ENCODE measurements at regions not wholly inside any gene's neighbourhood (a gene's known extent, or its start where the extent isn't known, plus 50 kb on each side); places are given as distances from the start of the nearest gene placed in this dataset.

- no peak for DNase-seq
Measured at GRCh38 chr13:91100944-91101343, 246.5 kb upstream of the MIR17HG start.

GRCh38 chr13:91101381-91101780, 246.1 kb upstream of the MIR17HG start:
- DNase-seq, result no peak

DNA sequence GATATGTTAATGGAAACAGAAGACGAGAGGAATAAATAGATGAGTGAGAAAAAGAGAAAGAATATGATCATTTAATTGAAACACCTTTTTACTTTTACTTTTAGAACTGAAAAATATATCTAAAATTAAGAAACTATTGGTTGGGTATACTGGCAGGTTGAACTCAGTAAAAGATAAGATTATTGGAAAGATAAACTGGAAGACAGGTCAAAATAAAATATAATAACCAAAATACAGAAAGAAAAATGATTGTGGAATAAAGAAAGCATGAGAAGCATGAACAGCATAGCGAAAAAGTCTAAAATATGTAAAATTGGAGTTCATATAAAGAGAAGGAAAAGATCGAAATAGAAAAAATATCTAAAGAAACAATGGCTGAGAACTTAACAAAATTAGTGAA, 242.2 kb upstream of the MIR17HG start:
- no peak for DNase-seq

GRCh38 chr13:91106565-91106964, 240.9 kb upstream of the MIR17HG start:
- no peak for DNase-seq

DNA sequence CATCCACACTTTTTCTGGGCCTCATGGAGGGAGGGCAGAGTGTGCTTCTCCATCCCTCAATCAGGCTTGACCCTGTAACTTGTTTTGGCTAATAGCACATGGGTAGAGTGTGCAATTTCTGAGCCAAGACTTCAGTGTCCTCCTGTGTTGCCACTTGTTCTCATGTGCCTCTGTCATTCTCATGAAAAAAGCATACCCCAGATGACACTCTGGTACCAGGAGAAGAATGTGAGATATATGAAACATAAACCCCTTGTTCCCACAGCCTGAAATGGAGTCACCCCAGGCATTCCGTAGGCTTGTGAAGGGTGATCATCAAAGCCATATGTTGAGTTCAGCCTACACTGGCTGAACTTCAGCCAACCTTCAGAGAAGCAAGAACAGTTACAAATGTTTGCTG, 239.2 kb upstream of the MIR17HG start:
- no peak for DNase-seq

DNA sequence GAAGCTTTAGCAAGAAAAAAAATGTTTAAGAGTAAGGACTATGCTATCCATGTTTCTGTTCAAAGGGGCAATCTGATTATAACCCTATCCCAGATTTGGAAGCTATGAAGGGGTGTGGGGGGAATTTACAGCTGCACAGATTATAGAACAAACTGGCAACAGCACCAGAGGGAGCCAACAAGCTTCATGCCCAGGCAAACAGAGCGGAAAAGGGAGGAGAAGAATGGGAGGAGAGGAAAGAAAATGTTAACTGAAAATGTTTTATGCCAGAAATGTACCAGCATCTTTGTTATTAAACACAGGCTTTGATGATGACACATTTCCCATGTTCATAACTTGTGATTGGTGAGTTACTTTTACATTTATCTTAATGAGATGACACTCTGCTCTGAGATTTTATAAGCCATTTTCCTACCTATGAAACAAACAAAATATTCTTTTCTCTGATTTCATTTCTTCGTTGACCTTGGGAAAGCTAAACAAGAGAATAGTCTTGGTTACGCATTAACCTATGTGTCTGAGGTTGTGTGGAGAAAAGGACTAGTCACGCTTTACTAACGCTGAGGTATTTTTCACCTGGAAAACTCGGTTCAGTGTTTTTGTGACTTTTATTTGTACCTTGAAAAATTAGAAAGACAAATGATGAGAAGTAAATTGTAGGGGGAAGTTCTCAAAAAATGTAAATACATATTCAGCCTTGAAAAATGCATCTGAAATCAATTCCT, 235.8 kb upstream of the MIR17HG start:
- DNase-seq, result no peak

DNA sequence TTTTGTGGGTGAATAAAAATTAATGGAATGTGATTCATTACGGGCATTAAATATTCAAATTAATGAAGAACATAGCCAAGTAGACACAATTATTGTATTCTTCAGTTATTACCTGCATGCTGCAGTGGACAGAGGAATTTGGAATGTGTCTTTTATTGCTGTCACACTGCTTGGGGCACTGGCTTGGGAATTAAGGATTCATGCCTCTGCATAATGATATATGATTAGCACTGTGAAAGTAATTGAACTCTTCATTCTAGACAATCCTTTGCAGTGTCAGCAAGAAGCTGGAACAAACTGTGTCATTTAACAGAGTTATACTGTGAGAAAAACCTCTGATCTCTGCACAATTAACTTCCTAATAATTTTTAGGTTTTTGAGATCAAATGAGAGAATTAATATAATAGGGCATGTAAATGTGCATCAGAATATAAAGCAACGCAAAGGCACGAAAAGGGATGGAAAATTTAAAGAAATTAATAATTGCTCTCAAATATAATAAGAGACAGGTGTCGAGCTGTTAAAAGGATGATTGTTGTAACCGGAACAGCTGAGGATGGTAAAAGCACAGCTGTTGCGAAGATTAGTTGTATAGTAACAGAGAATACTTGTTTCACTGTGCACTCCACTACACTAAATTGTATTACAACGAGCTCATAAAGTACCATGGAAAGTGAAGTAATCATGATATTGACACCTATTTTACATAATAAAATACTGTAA, 235.1 kb upstream of the MIR17HG start:
- no peak for DNase-seq

GRCh38 chr13:91112924-91113277, 234.6 kb upstream of the MIR17HG start:
- DNase-seq, result no peak

DNA sequence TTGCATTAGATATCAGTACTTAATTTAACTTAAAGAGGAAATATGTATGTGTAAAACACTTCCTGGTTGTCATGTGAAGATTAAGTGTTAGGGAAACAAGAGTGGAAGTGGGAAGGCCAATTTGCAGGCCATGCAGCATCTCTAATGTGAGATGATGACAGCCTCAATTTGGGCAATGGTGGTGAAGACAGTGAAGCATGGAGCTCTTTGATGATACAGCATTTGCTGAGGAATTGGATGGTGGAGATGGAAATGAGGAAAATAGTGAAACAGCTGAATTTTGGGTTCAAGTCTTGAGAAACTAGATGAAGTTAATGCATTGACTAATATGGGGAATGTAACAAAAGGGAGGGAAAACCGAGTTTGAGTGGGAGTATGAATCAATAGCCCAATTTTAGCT, 231.7 kb upstream of the MIR17HG start:
- no peak for DNase-seq

DNA sequence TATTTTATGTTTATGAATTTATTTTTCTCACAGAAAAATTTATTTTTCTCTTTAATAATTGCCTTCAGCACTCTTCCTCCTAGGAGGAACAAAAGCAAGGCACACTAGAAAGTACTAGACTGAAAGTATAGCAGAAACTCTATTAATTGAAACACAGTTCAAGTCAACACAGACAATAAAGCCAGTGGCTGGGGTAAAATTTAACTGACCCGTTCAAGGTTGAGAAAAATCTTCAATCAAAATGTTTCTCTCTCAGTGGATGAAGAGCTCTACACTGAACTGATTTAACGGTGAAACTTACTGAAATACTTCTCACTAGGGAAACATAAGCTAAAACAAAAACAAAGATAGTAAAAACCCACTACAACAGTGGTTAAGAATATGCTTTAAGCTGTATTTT, 230.1 kb upstream of the MIR17HG start:
- DNase-seq, result no peak

DNA sequence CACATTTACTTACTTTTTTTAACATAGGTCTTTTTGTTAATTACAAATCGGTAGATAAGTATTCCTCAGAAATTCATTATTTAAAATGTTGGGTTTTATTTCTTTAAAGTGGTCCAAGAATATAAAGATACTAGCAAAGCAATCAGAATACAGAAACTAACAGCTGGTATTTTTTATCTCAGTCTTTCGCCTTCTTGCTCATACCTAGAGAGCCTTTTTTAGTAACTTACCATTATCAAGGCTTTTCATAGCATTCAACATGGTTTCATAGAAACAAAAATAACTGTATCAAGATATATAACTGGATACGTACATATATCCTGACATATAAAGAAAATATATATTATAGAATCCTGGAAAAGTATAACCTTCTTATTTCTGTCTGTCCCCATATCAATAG, 227.8 kb upstream of the MIR17HG start:
- DNase-seq, result no peak

DNA sequence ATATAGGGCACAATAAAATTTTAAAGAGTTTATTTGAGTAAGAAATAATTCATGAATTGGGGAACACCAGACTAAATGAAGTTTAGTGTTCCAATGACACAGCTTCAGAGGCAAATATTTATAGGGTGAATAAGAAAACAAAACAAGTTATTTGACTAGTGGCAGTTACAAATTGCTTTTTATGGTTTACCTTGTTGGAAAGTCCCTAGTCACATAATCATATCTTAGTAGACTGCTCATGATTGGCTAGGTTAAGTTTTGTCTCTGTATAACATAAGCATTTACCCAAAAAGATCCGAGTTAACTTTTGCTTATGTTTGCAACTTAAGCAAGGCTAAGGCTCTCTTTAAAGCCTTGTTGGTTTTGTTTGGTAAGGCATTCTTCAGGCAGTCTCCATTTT, 224.7 kb upstream of the MIR17HG start:
- DNase-seq, result no peak

- no peak for DNase-seq
Measured at GRCh38 chr13:91123456-91124127, 223.9 kb upstream of the MIR17HG start.

DNA sequence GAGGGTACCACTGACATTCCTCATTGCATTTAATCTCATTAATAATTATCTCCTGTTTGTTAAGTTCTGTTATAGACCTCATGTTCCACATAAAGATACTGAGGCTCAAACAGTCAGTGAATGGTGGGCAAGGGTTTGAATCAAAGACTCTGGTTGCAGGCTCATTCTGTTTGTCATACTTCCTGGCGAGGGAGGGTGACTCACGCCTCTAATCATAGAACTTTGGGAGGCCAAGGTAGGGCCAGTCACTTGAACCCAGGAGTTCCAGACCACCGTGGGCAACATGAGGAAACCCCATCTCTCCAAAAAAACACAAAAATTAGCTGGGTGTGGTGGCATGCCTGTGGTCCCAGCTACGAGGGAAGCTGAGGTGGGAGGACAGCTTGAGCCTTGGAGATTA, 220.7 kb upstream of the MIR17HG start:
- DNase-seq, result no peak

GRCh38 chr13:91127995-91128394, 219.5 kb upstream of the MIR17HG start:
- no peak for DNase-seq

DNA sequence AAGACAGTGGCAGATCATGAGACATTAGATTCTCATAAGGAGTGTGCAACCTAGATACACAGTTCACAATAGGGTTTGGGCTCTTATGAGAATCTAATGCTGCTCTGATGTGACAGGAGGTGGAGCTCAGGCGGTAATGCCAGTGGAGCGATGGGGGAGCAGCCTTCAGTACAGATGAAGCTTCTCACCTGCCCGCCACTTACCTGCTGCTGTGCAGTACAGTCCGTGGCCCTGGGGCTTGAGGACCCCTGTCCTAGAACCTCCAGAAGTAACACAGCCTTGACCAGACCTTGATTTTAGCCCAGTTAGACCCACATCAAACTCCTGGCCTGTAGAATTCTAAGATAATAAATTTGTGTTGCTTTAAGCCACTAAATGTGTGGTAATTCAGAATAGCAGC, 215.1 kb upstream of the MIR17HG start:
- no peak for DNase-seq

DNA sequence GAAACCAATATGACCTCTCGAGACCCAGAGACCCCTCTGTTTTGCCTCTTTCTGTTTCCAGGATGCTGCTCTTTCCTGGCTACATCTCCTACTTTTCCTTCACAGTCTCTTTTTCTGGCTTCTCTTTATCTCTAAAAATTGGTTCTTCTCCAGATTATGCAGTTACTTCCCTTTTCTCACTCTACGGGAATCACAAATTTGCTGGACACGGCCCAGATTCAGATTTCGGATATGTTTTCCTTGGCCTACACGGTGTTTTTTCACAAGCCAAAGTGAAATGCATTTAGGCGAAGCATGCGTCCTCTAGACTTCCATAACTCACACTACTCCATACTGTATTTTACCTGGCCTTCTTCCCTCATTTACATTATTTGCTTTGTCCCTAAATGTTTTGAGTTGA, 214.7 kb upstream of the MIR17HG start:
- peak in 1 of 2 experiments; percentile 0 for DNase-seq

- peak; percentile 43 to 62 for DNase-seq
Measured at GRCh38 chr13:91133941-91134802, 213.3 kb upstream of the MIR17HG start.

GRCh38 chr13:91134803-91135184, 212.7 kb upstream of the MIR17HG start:
- no peak for DNase-seq

DNA sequence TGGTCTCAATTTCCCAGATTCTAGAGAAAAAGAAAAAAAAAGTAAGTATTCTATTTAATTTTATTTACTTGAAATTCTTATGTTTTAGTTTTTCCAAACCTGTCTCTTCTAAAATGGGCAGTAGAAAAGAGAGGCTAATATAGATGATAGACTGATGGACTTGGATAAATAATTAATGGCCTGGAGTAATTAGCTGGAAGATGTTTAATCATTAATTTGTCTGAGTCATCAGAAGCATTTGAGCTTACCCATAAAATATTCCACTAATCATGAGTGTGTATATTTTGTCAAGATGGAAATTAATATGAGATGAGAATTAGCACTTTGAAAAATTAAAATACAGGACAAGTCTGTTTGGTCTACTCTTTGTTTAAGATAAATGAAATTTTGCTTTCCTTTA, 212.1 kb upstream of the MIR17HG start:
- no peak for DNase-seq

- DNase-seq, result peak in 1 of 2 experiments; percentile 10
Measured at GRCh38 chr13:91135968-91136367, 211.5 kb upstream of the MIR17HG start.

GRCh38 chr13:91136806-91137205, 210.7 kb upstream of the MIR17HG start:
- DNase-seq, result no peak

- DNase-seq, result no peak
Measured at GRCh38 chr13:91139232-91139631, 208.3 kb upstream of the MIR17HG start.
